ENCODE measurements at regions not wholly inside any gene's neighbourhood (a gene's known extent, or its start where the extent isn't known, plus 50 kb on each side); places are given as distances from the start of the nearest gene placed in this dataset.

DNA sequence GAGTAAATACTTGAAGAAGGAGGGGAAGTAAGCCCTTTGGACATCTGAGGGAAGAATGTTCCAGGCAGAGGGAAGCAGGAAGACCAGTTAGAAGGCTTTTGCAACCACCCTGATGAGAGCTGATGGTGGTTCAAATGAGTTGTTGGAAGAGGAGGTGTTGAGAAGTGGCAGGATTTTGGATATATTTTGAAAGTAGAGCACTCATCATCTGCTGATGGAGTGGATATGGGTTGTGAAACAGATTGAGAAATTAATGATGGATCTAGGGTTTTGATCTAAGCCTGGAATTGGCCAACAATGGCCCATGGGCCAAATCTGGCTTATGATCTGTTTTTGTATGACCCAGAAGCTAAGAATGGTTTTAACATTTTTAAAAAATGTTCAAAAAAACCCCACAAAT is 230.7 kb downstream of the NDFIP2 start:
- peak; percentile 32 for DNase-seq (ENCODE audit: low read depth)

DNA sequence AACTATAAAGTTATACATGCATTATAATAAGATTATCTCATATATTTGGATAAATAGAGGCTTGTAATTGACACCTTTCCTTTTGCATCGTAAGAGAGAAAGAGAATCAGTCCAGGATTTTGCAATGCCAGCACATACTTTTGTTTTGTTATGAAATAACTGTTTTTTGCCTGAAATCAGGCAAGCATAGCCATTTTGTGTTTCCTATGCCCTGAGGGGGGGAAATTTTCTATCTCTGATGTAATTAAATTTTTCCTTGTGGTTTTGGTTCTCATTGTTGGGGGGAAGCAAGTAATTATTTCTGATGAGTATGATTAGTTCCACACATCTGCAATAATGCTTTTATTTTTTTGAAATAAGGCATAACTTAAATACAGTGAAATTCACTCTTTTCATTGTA is 229.4 kb downstream of the NDFIP2 start:
- peak; percentile 83 for DNase-seq (ENCODE audit: low read depth)

DNA sequence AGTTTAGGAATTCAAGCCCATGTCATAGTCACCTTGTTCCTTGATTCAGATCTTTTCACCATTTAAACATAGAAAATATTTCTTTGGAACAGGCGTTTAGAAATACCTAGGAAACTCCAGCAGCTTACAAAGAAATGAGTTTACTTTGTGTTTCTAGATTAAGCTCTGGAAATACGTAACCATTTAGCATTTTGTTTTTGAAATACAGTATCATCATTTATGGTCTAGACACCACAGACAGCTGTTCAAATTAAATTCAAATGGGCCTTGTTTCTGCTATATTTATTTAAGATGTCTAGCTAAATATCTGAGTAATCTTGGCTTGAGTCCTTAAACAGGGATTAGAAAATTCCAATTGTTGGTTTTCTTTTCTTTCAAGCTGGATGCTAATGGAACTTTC is 228.5 kb downstream of the NDFIP2 start:
- peak; percentile 64 for DNase-seq (ENCODE audit: low read depth)

DNA sequence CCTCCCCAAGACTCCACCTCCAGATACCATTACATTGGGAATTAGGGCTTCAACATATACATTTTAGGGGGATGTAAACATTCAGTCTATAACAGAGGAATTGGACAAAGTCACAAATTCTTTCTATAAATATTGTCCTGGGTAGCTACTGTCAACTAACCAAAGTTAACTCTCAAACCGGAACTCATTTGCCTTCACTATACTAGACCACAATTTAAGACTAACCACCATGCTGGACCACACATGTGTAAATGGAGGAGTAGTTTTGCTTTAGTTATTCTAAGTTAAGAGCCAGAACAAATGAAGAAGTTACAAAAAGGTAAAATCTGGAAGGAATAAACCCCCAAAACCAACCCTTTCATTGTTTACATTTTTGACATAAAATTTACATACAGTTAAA is 222.8 kb downstream of the NDFIP2 start:
- no peak for DNase-seq (ENCODE audit: low read depth)

DNA sequence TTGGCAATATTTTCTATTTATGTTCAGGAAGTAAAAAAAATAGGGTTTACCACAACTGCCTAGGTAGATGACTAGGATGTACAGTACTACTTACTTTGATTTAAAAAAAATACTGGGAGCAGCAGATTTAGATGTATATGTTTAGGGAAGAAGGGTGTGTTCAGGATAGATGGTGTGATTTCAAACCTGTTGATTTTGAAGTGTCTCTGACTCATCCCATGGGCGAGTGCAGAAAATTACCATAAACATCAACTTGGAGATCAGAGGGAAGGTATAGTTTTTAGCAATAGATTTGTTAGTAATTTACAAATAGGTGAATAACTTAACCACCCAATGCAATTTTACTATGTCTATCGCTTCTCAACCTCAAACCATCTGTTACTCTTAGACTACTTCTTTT is 214.8 kb downstream of the NDFIP2 start:
- no peak for DNase-seq (ENCODE audit: low read depth)

DNA sequence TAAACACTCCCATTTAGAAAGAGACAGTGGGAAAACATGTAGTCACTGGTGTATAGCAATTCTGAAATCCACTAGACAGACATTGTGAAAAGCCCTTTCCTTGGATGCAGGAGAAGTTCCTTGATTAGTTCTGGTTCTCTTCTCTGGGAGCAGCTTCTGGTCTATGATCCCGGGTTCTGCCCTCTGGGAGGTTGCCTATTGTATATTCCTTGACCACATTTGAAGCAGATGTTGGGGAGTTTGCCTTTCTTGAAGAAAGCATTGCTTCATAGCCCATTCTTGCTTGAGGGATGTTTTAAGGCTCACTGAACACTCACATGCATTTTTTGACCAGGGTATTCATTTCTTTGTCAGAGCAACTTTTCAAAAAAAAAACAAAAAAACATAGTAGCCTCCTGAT is 211.9 kb downstream of the NDFIP2 start:
- DNase-seq (ENCODE audit: low read depth): peak; percentile 92

DNA sequence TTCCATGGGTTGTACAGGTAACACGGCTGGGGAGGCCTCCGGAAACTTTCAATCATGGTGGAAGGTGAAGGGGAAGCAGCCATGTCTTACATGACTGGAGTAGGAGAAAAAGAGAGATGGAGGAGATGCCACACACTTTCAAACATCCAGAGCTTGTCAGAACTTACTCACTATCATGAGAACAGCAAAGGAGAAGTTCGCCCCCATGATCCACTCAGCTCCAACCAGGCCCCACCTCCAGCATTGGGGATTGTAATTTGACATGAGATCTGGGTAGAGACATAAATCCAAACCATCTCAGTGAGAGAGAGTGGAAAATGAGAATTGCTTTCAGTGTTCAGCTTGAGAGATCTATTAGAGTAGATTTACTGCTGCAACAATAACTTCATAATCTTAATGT is 210.9 kb downstream of the NDFIP2 start:
- DNase-seq (ENCODE audit: low read depth): no peak

DNA sequence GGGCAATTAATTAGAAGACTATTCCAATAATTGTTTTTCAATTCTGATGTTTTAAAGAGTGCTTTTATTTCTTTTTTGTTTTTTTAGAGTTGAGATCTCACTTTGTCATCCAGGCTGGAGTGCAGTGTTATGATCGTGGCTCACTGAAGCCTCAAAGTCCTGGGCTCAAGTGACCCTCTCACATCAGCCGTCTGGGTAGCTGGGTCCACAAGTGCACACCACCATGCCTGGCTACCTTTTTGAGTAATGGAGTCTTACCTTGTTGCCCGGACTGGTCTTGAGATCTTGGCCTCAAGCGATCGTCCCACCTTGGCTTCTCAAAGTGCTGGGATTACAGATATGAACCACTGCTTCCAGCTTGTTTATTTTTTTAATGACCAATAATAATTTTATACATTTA is 207.8 kb downstream of the NDFIP2 start:
- no peak for DNase-seq (ENCODE audit: low read depth)

DNA sequence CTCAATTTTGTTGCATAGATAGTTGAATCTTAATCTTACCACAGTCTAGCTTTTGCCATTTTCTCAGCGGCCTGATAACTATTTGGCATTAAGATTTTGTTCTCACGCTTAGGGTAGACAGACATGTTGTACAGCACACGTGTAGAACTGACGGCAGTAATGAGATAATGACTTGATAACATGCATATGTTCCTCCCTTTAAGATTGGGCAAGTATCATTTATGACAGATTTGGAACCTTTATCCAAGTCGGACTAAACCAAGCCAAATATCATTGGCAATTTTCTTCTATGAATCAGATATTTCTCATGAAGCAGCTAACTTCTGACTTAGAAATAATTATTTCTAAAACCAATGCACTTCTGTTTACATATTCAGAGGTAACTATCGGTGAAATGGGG is 205.5 kb downstream of the NDFIP2 start:
- DNase-seq (ENCODE audit: low read depth): peak; percentile 47

DNA sequence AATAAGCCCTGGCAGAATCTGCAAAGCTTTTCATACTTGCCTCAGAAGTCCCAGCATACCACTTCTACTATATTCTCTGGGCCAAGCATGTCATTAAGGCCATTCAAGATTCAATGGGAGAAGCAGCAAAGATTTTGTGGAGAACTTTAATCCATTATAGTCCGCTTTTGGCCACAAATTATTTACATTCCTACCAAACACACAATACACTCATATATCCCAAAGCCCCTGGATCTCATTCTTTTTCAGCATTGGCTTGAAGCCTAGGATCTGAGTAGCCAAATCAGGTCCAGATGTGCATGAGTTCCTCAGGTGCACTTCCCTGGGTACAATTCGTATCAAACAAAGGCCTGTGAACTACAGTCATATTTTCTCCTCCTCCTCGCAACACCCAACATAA is 203.4 kb downstream of the NDFIP2 start:
- no peak for DNase-seq (ENCODE audit: low read depth)

DNA sequence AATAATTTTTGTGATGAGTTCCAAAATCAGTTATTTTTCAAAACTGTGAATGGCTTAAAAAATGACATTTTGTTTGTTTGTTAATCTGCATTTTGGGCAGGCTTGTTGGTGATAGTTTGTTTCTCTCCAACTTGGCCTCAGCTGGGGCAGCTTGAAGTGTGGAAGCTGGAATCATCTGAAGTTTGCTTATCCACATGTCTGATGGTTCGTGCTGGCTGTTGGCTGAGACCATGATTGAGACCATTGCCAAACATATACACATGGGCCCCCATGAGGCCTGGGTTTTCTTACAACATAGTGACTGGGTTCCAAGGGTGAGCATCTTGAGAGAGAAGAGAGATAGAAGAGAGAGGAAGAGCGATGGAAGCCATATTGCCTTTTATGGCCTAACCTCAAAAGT is 201.2 kb downstream of the NDFIP2 start:
- DNase-seq (ENCODE audit: low read depth): no peak

DNA sequence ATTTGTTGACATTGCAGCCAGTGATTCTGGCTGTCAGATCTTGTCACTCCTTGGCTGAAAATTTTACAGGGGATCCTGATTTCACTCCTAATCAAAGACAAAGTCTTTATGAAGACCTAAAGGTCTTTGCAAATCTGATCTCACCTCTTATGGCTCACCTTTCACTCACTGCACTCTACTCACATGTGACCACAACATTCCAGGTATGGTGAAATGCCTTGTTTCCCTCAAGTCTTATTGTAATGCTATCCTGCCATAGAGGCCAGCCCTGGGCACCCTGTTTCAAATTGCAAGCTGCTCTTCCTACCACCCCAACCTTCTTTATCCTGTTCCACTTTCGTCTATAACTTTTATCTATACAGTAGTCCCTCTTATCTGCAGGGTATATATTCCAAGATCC is 200.1 kb downstream of the NDFIP2 start:
- no peak for DNase-seq (ENCODE audit: low read depth)

DNA sequence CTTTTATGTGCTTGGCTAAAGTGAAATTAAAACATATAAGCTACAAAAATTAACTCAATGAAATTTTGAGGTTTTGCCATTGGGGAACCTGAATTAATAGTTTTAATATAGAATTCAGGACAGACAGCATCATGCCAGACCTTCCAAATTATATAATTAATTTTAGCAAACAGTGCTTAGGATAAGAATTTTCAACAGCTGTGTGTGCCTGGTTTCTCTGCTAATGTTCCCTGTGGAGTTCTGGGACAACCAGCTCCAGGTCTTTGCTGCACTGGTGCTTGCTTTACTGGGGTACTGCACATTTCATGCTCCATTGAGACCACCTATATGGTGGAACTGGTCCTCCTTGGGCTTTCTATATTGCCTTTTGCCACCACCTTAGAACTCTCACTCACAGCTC is 199.5 kb downstream of the NDFIP2 start:
- DNase-seq (ENCODE audit: low read depth): no peak

DNA sequence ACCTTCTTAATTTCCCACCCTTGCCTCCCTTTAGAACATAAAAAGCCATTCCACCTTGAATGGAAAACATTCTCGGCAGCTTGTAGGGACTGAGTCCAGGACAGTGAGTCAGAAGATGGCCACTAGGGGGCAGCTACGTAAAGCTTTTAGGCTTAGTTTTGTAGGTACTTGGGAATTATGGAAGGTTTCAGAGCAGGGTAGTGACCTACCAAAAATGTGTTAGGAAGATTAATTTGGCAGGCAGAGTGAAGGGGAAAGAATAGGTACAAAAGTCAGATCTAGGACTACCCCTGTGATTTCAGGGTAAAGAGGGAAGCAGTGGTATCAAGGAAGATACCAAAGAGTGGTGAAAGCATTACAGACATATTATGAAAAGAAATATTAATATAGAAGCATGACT is 198.4 kb downstream of the NDFIP2 start:
- DNase-seq (ENCODE audit: low read depth): peak; percentile 57

DNA sequence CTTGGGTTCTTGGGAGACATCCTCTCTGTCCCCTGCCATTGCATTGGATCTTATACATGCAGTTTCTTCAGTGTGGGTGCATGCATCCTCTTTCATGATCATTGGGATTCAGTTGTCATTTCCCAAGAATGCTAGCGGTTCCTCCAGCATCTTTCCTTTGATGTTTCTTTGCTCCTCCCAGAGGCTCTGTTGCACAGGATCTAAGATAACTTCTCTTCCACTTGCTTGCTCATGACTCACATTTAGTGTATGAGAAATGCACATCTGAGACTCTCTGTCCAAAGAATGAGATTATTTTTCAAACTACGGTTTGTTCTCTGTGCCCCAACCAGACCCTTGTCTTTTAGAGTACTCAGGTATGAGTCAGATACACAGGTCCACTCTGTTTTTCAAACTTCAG is 197.1 kb downstream of the NDFIP2 start:
- no peak for DNase-seq (ENCODE audit: low read depth)

DNA sequence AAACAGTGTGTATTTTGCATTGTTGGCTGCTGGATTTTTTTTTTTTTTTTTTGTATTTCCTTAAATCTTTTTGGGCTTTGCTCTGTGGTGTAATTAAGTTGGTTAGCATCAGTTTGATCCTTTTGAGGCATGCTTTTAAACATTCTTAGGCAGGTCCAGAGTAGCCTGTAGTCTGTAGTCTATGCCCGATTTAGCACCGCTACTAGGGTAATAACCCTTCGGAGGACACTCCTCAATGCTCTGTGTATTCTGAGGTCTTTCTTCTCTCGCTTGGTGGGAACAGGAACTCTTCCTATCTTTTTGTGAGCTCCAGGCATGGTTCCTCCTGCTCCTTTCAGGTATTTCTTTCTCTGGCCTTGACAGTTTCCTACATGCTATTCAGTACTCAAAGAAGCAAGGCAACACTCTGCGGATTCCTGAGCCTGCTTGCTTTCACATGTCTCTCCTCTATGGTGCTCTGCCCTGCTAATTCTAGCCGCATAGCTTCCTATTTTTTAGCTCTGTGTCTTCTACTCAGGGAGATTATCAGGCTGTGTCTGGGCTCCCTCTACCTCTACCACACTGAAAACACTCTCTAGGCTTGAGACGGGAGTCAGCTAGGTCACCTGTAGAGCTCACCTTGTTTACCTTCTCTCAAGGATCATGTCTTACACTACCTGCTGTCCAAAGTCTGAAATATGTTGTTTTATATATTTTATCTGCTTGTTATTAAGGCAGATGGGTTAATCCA is 195.1 kb downstream of the NDFIP2 start:
- no peak for DNase-seq (ENCODE audit: low read depth)

DNA sequence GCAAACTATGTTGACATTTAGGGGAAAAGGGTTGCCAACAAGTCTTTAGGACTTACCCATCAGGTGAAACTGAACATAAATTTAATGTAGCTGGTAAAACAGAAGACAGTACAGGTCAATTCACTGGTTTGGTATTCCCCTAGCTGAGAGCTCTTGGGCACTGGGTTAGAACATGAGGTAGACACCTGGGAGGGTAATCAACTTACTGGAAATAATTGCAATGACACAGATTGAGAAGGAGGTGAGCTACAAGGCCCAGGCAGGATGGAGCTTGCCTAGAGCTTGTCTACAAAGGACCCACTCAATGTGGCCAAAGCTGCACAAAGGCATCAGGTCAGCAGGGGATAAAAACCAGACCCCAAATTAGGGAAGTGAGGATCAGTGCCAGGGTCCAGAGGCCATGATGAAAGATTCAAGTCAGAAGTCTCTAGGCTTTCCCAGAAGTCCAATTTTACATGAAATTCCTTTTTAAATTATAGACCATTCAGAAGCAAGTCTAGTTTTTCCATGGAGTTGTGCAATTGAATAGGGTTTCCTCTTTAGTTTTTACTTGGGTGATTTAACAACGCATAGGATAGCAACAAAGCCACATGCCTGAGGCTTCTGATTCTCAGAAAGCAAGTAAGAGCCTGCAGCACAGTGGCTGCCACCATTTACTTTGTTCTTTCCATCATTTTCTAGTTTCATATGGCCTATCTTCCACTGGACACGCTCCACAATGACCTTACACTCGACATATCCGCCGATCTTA is 194.0 kb downstream of the NDFIP2 start:
- DNase-seq (ENCODE audit: low read depth): no peak

DNA sequence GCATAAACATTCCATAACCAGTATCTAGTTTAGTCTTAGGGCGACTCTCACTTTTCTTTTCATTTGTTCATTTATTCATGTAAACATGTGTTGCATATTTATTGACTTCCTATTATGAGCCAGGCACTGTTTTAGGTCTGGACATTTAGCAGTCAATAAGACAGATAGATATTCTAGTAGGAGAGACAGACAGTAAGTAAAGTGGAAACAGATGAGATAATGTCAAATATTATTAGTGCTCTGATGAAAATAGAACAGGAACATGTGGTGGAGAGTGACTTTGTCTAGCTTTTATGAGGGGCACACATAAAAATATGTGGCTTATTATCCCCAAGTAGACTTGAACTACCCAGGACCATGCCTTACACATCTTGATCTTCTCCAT is 193.0 kb downstream of the NDFIP2 start:
- DNase-seq (ENCODE audit: low read depth): no peak

DNA sequence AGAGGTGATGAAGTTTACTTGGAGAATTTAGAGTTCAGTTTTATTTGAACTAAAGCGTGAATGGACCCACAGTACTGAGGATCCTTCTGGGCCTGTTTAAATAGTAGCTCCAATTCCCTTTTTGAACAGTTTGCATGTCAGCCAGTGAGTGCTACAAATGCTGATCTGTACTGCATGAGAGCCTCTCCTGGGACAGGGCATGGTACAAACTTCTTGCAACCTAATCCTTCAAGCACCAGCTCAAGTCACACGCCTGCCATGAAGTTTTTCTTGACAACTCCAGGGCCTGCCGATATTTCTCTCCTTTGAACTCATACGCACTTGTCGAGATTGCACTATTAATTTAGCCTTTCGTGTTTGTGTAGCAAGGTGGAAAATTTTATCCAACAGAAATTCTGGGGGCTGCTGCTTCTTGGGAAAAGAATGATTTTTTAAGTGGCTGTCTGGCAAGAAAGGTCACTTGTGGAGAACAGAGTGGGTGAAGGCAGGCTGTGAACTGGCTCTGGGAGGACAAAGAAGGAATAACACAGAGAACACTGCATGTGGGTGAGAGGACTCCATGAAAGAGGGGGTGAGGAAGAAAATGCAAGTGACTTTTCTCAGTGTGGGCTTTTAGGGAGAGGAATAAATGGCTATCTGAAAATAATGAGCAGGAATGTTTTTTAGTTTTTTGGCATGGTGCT is 192.5 kb downstream of the NDFIP2 start:
- DNase-seq (ENCODE audit: low read depth): peak; percentile 15

DNA sequence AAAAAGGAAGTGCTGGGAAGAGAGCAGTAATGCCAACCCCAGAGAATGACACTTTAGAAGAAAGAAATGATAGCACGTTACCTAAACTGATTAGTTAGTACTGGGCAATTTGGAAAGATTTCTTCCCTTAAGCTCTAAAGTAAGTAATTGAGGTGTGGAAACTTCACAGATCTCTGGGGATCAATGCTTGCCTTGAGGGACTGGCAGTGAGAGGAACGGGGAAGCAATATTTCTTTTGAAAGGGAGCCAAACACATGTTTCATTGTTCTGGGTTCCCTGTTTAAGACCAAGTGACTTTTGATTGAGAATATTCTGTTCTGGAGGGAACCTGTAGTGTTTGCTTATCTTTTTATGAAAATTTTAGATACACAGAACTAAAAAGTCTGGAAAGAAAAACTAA is 190.5 kb downstream of the NDFIP2 start:
- DNase-seq (ENCODE audit: low read depth): no peak

DNA sequence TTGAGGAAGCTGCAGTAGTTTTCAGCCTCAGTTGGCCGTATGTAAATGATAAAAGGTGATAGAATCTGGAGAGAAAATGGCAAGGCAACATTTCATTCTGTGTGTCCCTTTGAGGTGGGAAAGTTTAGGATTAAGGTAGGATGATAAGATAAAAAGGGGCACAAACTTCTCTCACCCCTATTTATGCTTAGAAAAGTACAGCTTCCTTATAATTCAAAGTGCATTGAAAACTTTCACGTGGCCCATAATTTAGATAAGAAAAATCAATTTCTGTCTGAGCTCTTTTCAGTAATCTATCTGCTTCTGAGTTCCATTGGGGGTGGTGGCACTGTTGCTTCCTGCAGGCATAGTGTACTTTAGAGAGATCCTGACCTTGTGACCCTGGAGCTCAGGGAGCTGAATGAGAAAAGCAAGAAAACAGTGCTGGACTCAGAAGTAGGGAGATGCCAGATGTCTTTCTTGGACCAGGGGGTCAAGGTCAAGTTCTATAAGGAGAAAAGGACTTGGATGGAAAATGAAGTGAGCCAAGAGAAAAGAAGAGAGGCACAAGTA is 187.3 kb downstream of the NDFIP2 start:
- DNase-seq (ENCODE audit: low read depth): no peak

DNA sequence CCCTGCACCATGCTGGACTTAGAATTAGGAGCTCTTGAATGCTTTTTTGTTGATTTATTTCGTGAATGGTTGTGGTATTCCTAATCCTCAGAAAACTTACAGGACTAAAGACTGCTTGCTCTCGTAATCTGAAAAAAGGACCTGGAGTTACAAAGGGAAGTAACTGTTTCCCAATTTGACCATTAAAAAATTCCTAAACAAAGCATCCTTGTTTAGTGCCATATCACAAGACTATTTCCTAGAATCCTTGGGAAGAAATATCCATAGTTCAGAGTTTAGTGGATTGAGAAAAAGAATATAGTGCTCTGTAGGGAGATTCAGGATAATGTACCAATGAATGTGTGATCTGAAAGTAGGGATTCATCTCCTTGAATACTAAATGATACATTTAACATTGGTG is 186.8 kb downstream of the NDFIP2 start:
- DNase-seq (ENCODE audit: low read depth): no peak

Measured in fibroblast of gingiva (primary cell).